ENCODE measurements at regions not wholly inside any gene's neighbourhood (a gene's known extent, or its start where the extent isn't known, plus 50 kb on each side); places are given as distances from the start of the nearest gene placed in this dataset.

DNA sequence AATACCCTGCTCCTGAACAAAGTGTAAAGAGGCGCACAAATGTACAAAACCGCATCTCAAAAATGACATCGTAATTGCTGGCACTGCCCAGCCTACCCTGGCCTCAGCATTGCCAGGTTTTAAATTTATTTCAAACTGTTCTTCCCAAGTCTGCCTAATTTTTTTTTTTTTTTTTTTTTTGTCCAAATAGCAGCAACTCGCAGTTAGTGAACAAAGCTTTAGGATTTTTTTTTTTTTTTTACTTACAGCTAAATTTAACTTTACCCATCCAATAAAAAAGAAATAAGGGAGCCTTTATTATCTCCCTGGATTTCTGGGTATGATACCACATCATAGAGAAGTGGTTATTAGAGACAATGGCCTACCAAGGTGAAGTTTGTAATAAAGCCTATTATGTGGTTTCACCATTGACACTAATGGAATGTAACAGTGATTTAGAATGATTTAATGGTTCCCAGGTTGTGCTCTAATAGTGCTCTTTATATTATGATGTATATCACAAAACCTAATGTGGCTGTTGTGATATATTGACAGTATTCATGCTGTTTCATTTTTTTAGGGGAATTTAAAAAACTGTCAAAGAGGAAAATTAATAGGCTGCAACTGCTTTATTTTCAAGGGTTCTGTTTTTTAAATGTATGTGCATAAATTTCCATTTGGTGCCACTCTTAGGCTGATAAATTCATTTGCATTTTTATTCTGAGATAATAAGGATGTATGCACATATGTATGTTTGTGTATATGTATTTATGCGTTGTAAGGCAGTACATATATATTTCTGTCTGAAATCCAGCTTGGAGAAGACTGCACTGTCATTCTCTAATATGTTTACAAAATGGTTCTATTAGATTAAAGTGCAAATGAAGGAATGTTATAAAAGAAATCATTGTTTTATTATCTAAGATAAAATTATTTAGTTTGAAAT is 309.0 kb downstream of the TFEC start:
- ATAC-seq, result no peak
- no peak for TF ChIP-seq POU6F1 (CRISPR knock-in tag; IDR thresholded peaks at IDR 0.05; ENCODE audit: borderline replicate concordance, low read depth)
- no peak for TF ChIP-seq SNAI2 (CRISPR knock-in tag; IDR thresholded peaks at IDR 0.05)
- TF ChIP-seq ZNF70 (CRISPR knock-in tag; IDR thresholded peaks at IDR 0.05), result no peak
- TF ChIP-seq TSHZ2 (CRISPR knock-in tag; IDR thresholded peaks at IDR 0.05), result no peak
- no peak for TF ChIP-seq OSR1 (CRISPR knock-in tag; IDR thresholded peaks at IDR 0.05)
- no peak for TF ChIP-seq TCF4 (CRISPR knock-in tag; IDR thresholded peaks at IDR 0.05; ENCODE audit: borderline replicate concordance)
- no peak for TF ChIP-seq ZC3H10 (CRISPR knock-in tag; IDR thresholded peaks at IDR 0.05)
- TF ChIP-seq ZNF565 (CRISPR knock-in tag; conservative IDR thresholded peaks at IDR 0.05; ENCODE audit: low read depth), result no peak
- no peak for TF ChIP-seq CREB5 (CRISPR knock-in tag; IDR thresholded peaks at IDR 0.05; ENCODE audit: low read depth)
- no peak for TF ChIP-seq RARB (CRISPR knock-in tag; IDR thresholded peaks at IDR 0.05)
- TF ChIP-seq ISL1 (CRISPR knock-in tag; IDR thresholded peaks at IDR 0.05), result no peak
- no peak for TF ChIP-seq GLIS3 (CRISPR knock-in tag; IDR thresholded peaks at IDR 0.05)
- no peak for TF ChIP-seq TOX (CRISPR knock-in tag; IDR thresholded peaks at IDR 0.05; ENCODE audit: borderline replicate concordance)
- no peak for TF ChIP-seq ZFP3 (CRISPR knock-in tag; IDR thresholded peaks at IDR 0.05)
- no peak for TF ChIP-seq CSRNP3 (CRISPR knock-in tag; IDR thresholded peaks at IDR 0.05)
- no peak for TF ChIP-seq ESRRG (CRISPR knock-in tag; IDR thresholded peaks at IDR 0.05)
- no peak for TF ChIP-seq CSDC2 (CRISPR knock-in tag; IDR thresholded peaks at IDR 0.05)
- TF ChIP-seq PPARA (CRISPR knock-in tag; IDR thresholded peaks at IDR 0.05; ENCODE audit: borderline replicate concordance), result no peak
- no peak for TF ChIP-seq ARNTL (CRISPR knock-in tag; IDR thresholded peaks at IDR 0.05; ENCODE audit: borderline replicate concordance, low read depth)

- no peak for ATAC-seq
- TF ChIP-seq, protein P1, sequence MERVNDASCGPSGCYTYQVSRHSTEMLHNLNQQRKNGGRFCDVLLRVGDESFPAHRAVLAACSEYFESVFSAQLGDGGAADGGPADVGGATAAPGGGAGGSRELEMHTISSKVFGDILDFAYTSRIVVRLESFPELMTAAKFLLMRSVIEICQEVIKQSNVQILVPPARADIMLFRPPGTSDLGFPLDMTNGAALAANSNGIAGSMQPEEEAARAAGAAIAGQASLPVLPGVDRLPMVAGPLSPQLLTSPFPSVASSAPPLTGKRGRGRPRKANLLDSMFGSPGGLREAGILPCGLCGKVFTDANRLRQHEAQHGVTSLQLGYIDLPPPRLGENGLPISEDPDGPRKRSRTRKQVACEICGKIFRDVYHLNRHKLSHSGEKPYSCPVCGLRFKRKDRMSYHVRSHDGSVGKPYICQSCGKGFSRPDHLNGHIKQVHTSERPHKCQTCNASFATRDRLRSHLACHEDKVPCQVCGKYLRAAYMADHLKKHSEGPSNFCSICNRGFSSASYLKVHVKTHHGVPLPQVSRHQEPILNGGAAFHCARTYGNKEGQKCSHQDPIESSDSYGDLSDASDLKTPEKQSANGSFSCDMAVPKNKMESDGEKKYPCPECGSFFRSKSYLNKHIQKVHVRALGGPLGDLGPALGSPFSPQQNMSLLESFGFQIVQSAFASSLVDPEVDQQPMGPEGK (CRISPR knock-in tag; IDR thresholded peaks at IDR 0.05; ENCODE audit: borderline replicate concordance), result no peak
- TF ChIP-seq CSRNP3 (CRISPR knock-in tag; IDR thresholded peaks at IDR 0.05) (no peak), CREB5 (CRISPR knock-in tag; IDR thresholded peaks at IDR 0.05; ENCODE audit: low read depth) (no peak), ZFP30 (CRISPR knock-in tag; IDR thresholded peaks at IDR 0.05) (no peak), SNAI2 (CRISPR knock-in tag; IDR thresholded peaks at IDR 0.05) (no peak), ESRRG (CRISPR knock-in tag; IDR thresholded peaks at IDR 0.05) (no peak), ZFP3 (CRISPR knock-in tag; IDR thresholded peaks at IDR 0.05) (no peak), RARB (CRISPR knock-in tag; IDR thresholded peaks at IDR 0.05) (no peak), ARNTL (CRISPR knock-in tag; IDR thresholded peaks at IDR 0.05; ENCODE audit: borderline replicate concordance, low read depth) (no peak), BACH2 (CRISPR knock-in tag; IDR thresholded peaks at IDR 0.05; ENCODE audit: borderline replicate concordance) (no peak), ZNF70 (CRISPR knock-in tag; IDR thresholded peaks at IDR 0.05) (no peak), ZNF8 (CRISPR knock-in tag; IDR thresholded peaks at IDR 0.05) (no peak), TCF4 (CRISPR knock-in tag; IDR thresholded peaks at IDR 0.05; ENCODE audit: borderline replicate concordance) (no peak), GLIS3 (CRISPR knock-in tag; IDR thresholded peaks at IDR 0.05) (no peak)
Measured at GRCh38 chr7:115719963-115720362, 310.6 kb downstream of the TFEC start.

All from SK-N-SH treated with all-trans-retinoic acid at 6 μM for 48 hours (cell line).